NB4 (cell line): ENCODE measurements at regions not wholly inside any gene's neighbourhood (a gene's known extent, or its start where the extent isn't known, plus 50 kb on each side); places are given as distances from the start of the nearest gene placed in this dataset.
"Not testable (repeated sequence)": the region's sequence is repeated elsewhere in the genome, so short reads cannot be mapped to it uniquely, and the experiment has no call there.

Source experiments
- DNase-seq: peaks from one replicate; pipeline ENCODE4 v3.0.0; 2010; ENCODE audit warnings: low read depth
- H3K4me3 ChIP-seq: one replicate; pipeline ENCODE4 v1.5.1; 2011; ENCODE audit warnings: mild to moderate bottlenecking, low read depth, low read length, moderate library complexity
- CTCF ChIP-seq: IDR thresholded peaks from one replicate; pipeline ENCODE4 v1.5.1; 2012; ENCODE audit warnings: low read depth, low read length
- MYC ChIP-seq: IDR thresholded peaks from 2 replicates; pipeline ENCODE4 v1.6.1; 2011; ENCODE audit warnings: low read depth, low read length
- POLR2A ChIP-seq: IDR thresholded peaks from 2 replicates; pipeline ENCODE4 v1.6.1; 2011; ENCODE audit warnings: mild to moderate bottlenecking; ENCODE audit not compliant: insufficient read length; ENCODE audit errors: extremely low read depth
- TF ChIP-seq, protein P1 (sequence below): IDR thresholded peaks from 2 replicates; pipeline ENCODE4 v1.6.1; 2011; ENCODE audit warnings: low read depth, low read length

GRCh38 chr3:182651461-182651860 lies 141.8 kb upstream of the ATP11B start:
- H3K4me3 ChIP-seq = no peak overlapping the region
- TF ChIP-seq CTCF (no peak), POLR2A (no peak), MYC (no peak)
- TF ChIP-seq, protein P1, sequence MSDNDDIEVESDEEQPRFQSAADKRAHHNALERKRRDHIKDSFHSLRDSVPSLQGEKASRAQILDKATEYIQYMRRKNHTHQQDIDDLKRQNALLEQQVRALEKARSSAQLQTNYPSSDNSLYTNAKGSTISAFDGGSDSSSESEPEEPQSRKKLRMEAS = no peak
- DNase-seq = no peak

GRCh38 chr3:182653065-182653464 lies 140.2 kb upstream of the ATP11B start:
- not testable (repeated sequence) for DNase-seq, H3K4me3 ChIP-seq

DNA sequence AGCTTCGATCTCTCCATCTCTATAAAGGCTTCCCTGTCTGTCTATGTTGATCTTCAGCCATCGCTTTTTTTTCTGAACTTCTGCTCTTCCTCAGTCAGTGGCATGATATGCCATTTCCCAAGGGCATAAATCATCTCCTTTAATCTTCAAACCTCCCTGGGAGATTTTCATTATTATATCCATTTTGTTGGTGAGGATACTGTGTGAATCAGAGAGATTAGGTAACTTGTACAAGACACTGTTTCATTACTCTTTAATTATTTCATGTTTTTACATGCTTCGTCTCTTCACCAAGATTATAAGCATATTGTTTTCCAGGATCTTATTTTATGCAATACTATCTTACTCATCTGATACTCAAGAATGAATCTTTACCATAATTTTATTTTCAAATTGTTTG lies 124.8 kb upstream of the ATP11B start:
- H3K4me3 ChIP-seq = no peak overlapping the region
- no peak for DNase-seq
- no peak for TF ChIP-seq CTCF
- TF ChIP-seq MYC = no peak
- TF ChIP-seq POLR2A = no peak
- TF ChIP-seq, protein P1 = no peak

DNA sequence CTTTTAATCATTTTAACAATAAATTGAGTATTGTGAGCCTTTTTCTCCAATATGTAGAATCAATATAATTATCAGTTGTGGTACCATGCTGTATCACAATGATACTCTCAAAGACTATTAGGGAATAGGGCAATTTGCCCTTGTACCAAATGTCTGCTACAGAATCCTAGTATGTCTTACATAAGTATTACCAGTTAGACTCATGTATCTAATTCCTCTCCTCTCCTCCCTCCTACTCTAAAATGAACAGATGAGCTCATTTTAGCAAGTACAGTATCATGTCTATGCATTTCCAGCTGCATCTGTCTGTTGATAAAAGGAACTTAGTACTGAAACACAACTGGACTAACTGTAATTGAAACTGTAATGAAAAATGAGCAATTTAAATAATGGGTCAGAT lies 124.3 kb upstream of the ATP11B start:
- TF ChIP-seq CTCF = no peak
- TF ChIP-seq, protein P1 = no peak
- no peak for TF ChIP-seq MYC
- TF ChIP-seq POLR2A = no peak
- DNase-seq = no peak
- no peak overlapping the region for H3K4me3 ChIP-seq

DNA sequence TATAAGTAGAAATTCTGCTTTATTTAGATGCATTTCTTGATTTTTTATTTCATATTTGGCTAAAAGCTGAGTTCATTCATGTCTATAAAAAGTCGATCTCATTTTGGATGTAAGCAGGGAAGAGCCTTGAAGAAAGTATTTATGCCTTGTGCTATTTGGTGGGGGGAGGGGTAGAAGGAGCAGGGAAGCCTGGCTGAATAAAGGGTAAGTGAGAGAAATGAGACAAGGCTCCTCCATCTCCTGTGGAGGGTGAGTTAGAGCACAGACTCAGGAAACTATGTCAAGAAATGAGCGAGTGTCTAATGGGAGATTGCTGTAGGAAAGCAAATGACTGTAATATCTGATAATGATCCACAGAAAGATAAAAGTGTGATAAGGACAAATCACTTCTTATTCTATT lies 121.8 kb upstream of the ATP11B start:
- TF ChIP-seq CTCF (no peak), POLR2A (no peak), MYC (no peak)
- TF ChIP-seq, protein P1 = no peak
- DNase-seq = no peak

GRCh38 chr3:182671942-182672341 lies 121.4 kb upstream of the ATP11B start:
- no peak overlapping the region for H3K4me3 ChIP-seq
- DNase-seq = no peak
- TF ChIP-seq MYC = no peak
- TF ChIP-seq POLR2A = no peak
- TF ChIP-seq, protein P1 = no peak
- TF ChIP-seq CTCF = no peak

More for the DNA sequence above, 121.8 kb upstream of the ATP11B start:
- H3K4me3 ChIP-seq = no peak overlapping the region
